ENCODE measurements at regions not wholly inside any gene's neighbourhood (a gene's known extent, or its start where the extent isn't known, plus 50 kb on each side); places are given as distances from the start of the nearest gene placed in this dataset.

DNA sequence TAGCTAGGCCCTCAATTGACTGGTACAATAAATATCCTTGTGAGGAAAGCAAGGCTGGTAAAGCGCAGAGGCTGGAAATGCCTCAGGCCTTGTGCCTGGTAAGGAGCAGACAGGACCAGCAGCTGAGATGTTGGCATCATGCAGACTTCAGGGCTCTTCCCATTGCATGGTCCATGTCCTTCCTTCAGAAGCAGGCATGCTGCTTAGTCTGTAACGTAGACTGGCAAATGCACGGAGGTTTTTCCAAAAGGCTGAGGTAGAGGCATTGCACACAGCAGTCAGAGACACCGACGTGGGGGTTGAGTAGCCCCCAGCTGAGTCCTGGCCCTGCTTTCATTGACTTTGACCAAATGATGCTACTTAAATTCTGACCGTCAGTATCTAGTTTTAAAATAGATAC, 87.1 kb downstream of the ADRB2 start:
- in situ Hi-C loops (cut with MboI; ENCODE audit: low pct_ligation_motif_present in 1 of 4, low pct_unique_long_range_greater_than_20kb in 1 of 4, low sequenced_read_pairs in 3 of 4) (no loop called here), intact Hi-C loops (cut with DNase I; ENCODE audit: low total_unique reads) (no loop called here)
- Histone ChIP-seq H3K27me3 (no peaks in the 10 kb centered on the region), H3K27ac (no peak overlapping the region), H3K4me1 (peaks cover 0 to 21% (median 7%) of the 10 kb centered on the region in 4 donors), H3K36me3 (no peaks in the 10 kb centered on the region), H3K4me3 (no peak overlapping the region), H3K9me3 (no peaks in the 10 kb centered on the region)
- TF ChIP-seq POLR2AphosphoS5 (IDR thresholded peaks at IDR 0.05) (no peak), POLR2A (IDR thresholded peaks at IDR 0.05) (no peak), EP300 (IDR thresholded peaks at IDR 0.05; ENCODE audit: low read depth) (no peak)
- TF ChIP-seq, protein P1, sequence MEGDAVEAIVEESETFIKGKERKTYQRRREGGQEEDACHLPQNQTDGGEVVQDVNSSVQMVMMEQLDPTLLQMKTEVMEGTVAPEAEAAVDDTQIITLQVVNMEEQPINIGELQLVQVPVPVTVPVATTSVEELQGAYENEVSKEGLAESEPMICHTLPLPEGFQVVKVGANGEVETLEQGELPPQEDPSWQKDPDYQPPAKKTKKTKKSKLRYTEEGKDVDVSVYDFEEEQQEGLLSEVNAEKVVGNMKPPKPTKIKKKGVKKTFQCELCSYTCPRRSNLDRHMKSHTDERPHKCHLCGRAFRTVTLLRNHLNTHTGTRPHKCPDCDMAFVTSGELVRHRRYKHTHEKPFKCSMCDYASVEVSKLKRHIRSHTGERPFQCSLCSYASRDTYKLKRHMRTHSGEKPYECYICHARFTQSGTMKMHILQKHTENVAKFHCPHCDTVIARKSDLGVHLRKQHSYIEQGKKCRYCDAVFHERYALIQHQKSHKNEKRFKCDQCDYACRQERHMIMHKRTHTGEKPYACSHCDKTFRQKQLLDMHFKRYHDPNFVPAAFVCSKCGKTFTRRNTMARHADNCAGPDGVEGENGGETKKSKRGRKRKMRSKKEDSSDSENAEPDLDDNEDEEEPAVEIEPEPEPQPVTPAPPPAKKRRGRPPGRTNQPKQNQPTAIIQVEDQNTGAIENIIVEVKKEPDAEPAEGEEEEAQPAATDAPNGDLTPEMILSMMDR (IDR thresholded peaks at IDR 0.05), result no peak
- WGBS, 2 donors (ENCODE audit: low coverage in 1 of 2), result 53 to 70% methylated on average over 3 to 6 of the region's 6 CpGs
- no peak for DNase-seq

DNA sequence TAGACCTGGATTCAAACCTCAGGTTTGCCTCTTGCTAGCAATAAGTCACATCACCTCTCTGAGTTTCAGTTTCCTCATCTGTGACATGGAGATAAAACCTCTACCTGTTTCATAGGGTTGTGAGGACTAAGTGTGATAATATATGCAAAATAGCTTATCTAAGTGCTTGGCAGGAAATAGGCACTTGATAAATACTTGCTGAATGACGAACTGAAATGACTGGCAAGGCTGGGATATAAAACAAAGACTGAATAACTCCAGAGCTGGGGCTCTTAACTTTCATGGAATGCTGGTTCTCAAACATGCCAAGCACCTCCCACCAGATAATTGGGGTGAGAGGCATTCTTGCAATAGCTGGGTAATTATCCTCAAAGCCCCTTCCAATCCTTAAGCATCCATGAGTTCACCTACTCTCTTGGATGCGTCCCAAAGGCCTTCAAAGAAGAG, 87.6 kb downstream of the ADRB2 start:
- Histone ChIP-seq H3K27ac (no peak overlapping the region), H3K4me1 (peaks cover 0 to 21% (median 4%) of the 10 kb centered on the region in 4 donors), H3K27me3 (no peaks in the 10 kb centered on the region), H3K36me3 (no peaks in the 10 kb centered on the region), H3K4me3 (no peak overlapping the region), H3K9me3 (no peaks in the 10 kb centered on the region)
- in situ Hi-C loops (cut with MboI; ENCODE audit: low pct_ligation_motif_present in 1 of 4, low pct_unique_long_range_greater_than_20kb in 1 of 4, low sequenced_read_pairs in 3 of 4) (no loop called here), intact Hi-C loops (cut with DNase I; ENCODE audit: low total_unique reads) (no loop called here)
- TF ChIP-seq POLR2A (IDR thresholded peaks at IDR 0.05), result no peak
- TF ChIP-seq POLR2AphosphoS5 (IDR thresholded peaks at IDR 0.05), result no peak
- TF ChIP-seq, protein P1 (IDR thresholded peaks at IDR 0.05), result no peak
- no peak for TF ChIP-seq EP300 (IDR thresholded peaks at IDR 0.05; ENCODE audit: low read depth)
- DNase-seq, result no peak
- WGBS, 2 donors (ENCODE audit: low coverage in 1 of 2), result 77 to 83% methylated on average over 2 of the region's 2 CpGs

DNA sequence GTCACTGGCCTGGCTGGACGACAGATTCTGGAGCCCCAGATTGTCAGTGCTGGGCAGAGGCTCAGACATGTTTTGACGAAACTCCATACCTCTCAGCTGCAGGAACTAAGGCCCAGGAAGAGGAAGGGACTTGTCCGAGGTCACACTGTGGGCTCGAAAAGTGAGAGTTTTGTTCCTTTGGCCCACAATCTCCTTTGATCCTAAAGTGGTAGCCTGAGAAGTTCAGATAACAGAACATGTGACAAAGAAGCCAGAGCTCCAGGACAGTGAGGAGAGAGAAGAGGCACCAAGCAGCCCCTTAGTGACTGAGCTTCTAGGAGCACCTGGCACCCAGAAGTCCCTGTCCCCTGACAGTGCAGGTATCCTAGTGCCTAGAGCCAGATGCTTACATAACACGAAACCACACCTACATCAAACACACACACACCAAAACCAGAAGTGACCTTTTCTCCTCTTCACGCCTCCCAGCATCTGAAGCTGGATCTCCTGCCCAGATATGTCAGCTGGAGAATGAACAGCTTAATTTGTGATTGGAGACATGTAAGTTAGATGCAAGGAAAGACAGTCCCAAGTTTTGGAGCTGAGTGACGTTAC, 88.9 kb downstream of the ADRB2 start:
- Histone ChIP-seq H3K27ac (no peak overlapping the region), H3K4me1 (peaks cover 0 to 10% (median 2%) of the 10 kb centered on the region in 4 donors), H3K36me3 (no peaks in the 10 kb centered on the region), H3K9me3 (no peaks in the 10 kb centered on the region), H3K4me3 (no peak overlapping the region), H3K27me3 (no peaks in the 10 kb centered on the region)
- WGBS, 2 donors (ENCODE audit: low coverage in 1 of 2), result 75% methylated on average over 7 of the region's 7 CpGs; no CpG with 5 or more reads in 1 of the 2 donors
- DNase-seq, result no peak
- TF ChIP-seq POLR2A (IDR thresholded peaks at IDR 0.05), result no peak
- TF ChIP-seq EP300 (IDR thresholded peaks at IDR 0.05; ENCODE audit: low read depth), result no peak
- no peak for TF ChIP-seq POLR2AphosphoS5 (IDR thresholded peaks at IDR 0.05)
- TF ChIP-seq, protein P1 (IDR thresholded peaks at IDR 0.05), result no peak
- in situ Hi-C loops (cut with MboI; ENCODE audit: low pct_ligation_motif_present in 1 of 4, low pct_unique_long_range_greater_than_20kb in 1 of 4, low sequenced_read_pairs in 3 of 4) (no loop called here), intact Hi-C loops (cut with DNase I; ENCODE audit: low total_unique reads) (no loop called here)

DNA sequence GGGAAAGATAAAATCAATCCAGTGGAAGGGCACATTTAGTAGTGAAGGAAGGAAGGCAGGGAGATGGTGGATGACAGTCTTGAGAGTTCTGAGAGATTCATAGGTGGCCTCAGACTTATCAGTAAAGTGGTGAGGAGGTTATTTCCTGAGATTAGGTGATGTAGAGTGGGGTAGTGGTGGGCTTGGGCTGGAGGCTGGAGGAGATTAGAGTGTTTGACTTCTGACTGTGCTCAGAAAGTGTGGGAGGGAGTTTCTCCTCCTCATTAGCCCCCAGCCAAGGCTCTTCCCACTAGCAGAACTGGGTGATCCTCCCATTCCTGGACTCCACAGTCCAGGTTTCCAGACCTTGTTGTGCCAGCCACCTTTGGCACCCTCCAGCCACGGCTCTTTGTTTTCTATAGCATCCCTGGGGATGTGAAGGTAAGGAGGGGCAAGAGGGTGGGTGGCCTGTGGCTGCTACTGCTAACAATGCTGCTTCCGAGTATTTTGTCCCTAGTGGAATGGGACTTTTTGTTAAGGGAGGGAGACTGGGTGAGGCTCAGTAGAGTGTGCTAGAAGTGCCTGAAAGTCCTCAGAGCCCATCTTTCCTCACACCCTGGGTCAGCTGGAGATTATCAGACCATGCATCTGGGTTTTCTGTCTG, 94.4 kb downstream of the ADRB2 start:
- DNase-seq, result no peak
- no peak overlapping the region for H3K4me3 ChIP-seq
- in situ Hi-C loops (cut with MboI; ENCODE audit: low pct_ligation_motif_present in 1 of 4, low pct_unique_long_range_greater_than_20kb in 1 of 4, low sequenced_read_pairs in 3 of 4) (no loop called here), intact Hi-C loops (cut with DNase I; ENCODE audit: low total_unique reads) (no loop called here)
- no peak overlapping the region for H3K27ac ChIP-seq
- no peaks in the 10 kb centered on the region for H3K36me3 ChIP-seq
- WGBS, 2 donors (ENCODE audit: low coverage in 1 of 2), result 71 to 82% methylated on average over 2 of the region's 2 CpGs
- H3K27me3 ChIP-seq, result no peaks in the 10 kb centered on the region
- no peaks in the 10 kb centered on the region for H3K9me3 ChIP-seq
- H3K4me1 ChIP-seq, result peaks cover 0 to 13% (median 0%) of the 10 kb centered on the region in 4 donors
- TF ChIP-seq, protein P1 (IDR thresholded peaks at IDR 0.05), result no peak
- TF ChIP-seq POLR2A (IDR thresholded peaks at IDR 0.05), result no peak
- no peak for TF ChIP-seq POLR2AphosphoS5 (IDR thresholded peaks at IDR 0.05)
- no peak for TF ChIP-seq EP300 (IDR thresholded peaks at IDR 0.05; ENCODE audit: low read depth)
